Hepatocyte (in vitro differentiated cells): ENCODE measurements at regions not wholly inside any gene's neighbourhood (a gene's known extent, or its start where the extent isn't known, plus 50 kb on each side); places are given as distances from the start of the nearest gene placed in this dataset.

Experiments used
- CTCF ChIP-seq: fragments of 200-600 bp; sonication (generic); IDR thresholded peaks from 2 replicates; pipeline ENCODE4 v1.5.1; 2016; ENCODE audit warnings: antibody characterized with exemption, mild to moderate bottlenecking; ENCODE audit not compliant: poor library complexity
- EZH2 ChIP-seq: fragments of 200-600 bp; sonication (generic); IDR thresholded peaks from 2 replicates; pipeline ENCODE4 v1.6.1; 2016; ENCODE audit warnings: antibody characterized with exemption, mild to moderate bottlenecking, borderline replicate concordance
- EZH2phosphoT487 ChIP-seq: fragments of 200-600 bp; sonication (generic); IDR thresholded peaks from one replicate; pipeline ENCODE4 v1.6.1; 2018; ENCODE audit warnings: antibody characterized with exemption, mild to moderate bottlenecking, low read depth, moderate library complexity; ENCODE audit not compliant: unreplicated experiment, severe bottlenecking

GRCh38 chr11:116135891-116136290, 631.7 kb upstream of the CADM1 start:
- no peak for TF ChIP-seq CTCF
- TF ChIP-seq EZH2phosphoT487 = no peak
- TF ChIP-seq EZH2 = no peak
